BJ (cell line): ENCODE measurements at regions not wholly inside any gene's neighbourhood (a gene's known extent, or its start where the extent isn't known, plus 50 kb on each side); places are given as distances from the start of the nearest gene placed in this dataset.

Experiments used
- CTCF ChIA-PET: fragments of 350-600 bp; formaldehyde crosslinking; extraction: SDS; loops from one replicate; lab custom pipeline; 2021; ENCODE audit warnings: antibody characterized with exemption, inconsistent platforms; lab: Yijun Ruan, JAX
- POLR2A ChIA-PET: fragments of 300-600 bp; sonication (Branson Sonifier 250); formaldehyde crosslinking; extraction: SDS; loops from one replicate; lab custom pipeline; 2021; ENCODE audit warnings: antibody characterized with exemption; lab: Charles Lee
- DNase-seq: peaks from one replicate; pipeline ENCODE4 v3.0.0-alpha.2; 2011; ENCODE audit warnings: low read depth
- H3K27me3 ChIP-seq: 2 replicates; pipeline ENCODE4 v1.6.0; 2011; ENCODE audit warnings: low read length; ENCODE audit not compliant: control insufficient read depth, insufficient read depth
- H3K36me3 ChIP-seq: 2 replicates; pipeline ENCODE4 v1.5.1; 2011; ENCODE audit warnings: low read length; ENCODE audit not compliant: control insufficient read depth, insufficient read depth
- H3K4me3 ChIP-seq: 2 replicates; pipeline ENCODE4 v1.5.1; 2011; ENCODE audit warnings: low read depth, mild to moderate bottlenecking, control low read depth, low read length
- CTCF ChIP-seq: IDR thresholded peaks from 2 replicates; pipeline ENCODE4 v1.5.1; 2011; ENCODE audit warnings: low read depth, mild to moderate bottlenecking, control low read depth, inconsistent platforms, low read length, moderate library complexity; ENCODE audit not compliant: insufficient read depth

- ChIA-PET CTCF (no interaction called here), POLR2A (no interaction called here)
- Histone ChIP-seq H3K27me3 (no peaks in the 10 kb centered on the region), H3K36me3 (no peaks in the 10 kb centered on the region), H3K4me3 (no peak overlapping the region)
- no peak for DNase-seq
- no peak for TF ChIP-seq CTCF
These were observed 717.9 kb downstream of the ARAP2 start for GRCh38 chr4:35526456-35526855.

GRCh38 chr4:35534962-35535361 is 709.4 kb downstream of the ARAP2 start:
- ChIA-PET POLR2A (no interaction called here), CTCF (no interaction called here)
- Histone ChIP-seq H3K4me3 (no peak overlapping the region), H3K27me3 (no peaks in the 10 kb centered on the region), H3K36me3 (no peaks in the 10 kb centered on the region)
- no peak for DNase-seq
- TF ChIP-seq CTCF: no peak

- Histone ChIP-seq H3K36me3 (no peaks in the 10 kb centered on the region), H3K4me3 (no peak overlapping the region), H3K27me3 (no peaks in the 10 kb centered on the region)
- no peak for TF ChIP-seq CTCF
- DNase-seq: no peak
- ChIA-PET POLR2A (no interaction called here), CTCF (no interaction called here)
These were observed 705.5 kb downstream of the ARAP2 start for GRCh38 chr4:35538807-35539206.

GRCh38 chr4:35539404-35540055 is 704.8 kb downstream of the ARAP2 start:
- CTCF ChIA-PET: no interaction called here
- Histone ChIP-seq H3K36me3 (no peaks in the 10 kb centered on the region), H3K27me3 (no peaks in the 10 kb centered on the region), H3K4me3 (no peak overlapping the region)
- TF ChIP-seq CTCF: no peak
- DNase-seq: no peak
- POLR2A ChIA-PET: no interaction called here

GRCh38 chr4:35541146-35541887 is 703.0 kb downstream of the ARAP2 start:
- H3K36me3 ChIP-seq: no peaks in the 10 kb centered on the region
- no peak for DNase-seq
- CTCF ChIA-PET: no interaction called here
- POLR2A ChIA-PET: no interaction called here
- H3K4me3 ChIP-seq: no peak overlapping the region
- H3K27me3 ChIP-seq: no peaks in the 10 kb centered on the region
- TF ChIP-seq CTCF: no peak
